ENCODE measurements at regions not wholly inside any gene's neighbourhood (a gene's known extent, or its start where the extent isn't known, plus 50 kb on each side); places are given as distances from the start of the nearest gene placed in this dataset.

DNA sequence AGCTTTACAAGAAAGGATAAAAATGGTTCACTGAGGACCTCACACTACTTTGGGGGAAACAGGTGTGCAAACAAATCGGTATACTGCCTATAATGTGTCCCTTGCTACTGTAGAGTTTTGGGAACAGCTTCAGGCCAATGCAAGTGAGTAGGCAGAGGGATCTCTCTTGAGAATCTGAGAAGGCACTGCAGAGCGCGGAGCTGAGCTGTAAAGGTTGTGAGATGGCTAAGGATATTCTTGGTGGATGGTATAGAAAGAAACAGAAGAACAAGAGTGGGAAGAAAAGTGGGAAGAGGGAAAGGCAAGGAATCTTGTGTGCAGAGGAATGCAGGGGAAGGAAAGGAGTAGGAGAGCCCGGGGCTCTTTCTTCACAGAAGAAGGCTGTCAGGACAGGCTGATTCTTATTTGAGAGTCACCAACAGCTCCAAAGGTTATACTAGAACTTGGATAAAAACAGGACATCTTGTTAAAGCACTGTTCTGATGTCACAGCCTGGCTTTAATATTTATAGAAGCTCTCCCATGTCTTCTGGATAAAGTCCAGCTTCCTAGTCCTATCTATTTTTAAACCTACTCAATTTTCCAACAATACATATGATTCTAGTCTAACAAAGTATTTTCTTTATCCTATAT, 985.6 kb upstream of the HS3ST1 start:
- in situ Hi-C loops (cut with MboI; ENCODE audit: low sequenced_read_pairs in 4 of 4), result no loop called here
- Histone ChIP-seq H3K27ac (no peak overlapping the region), H3K36me3 (no peaks in the 10 kb centered on the region), H3K9me3 (no peaks in the 10 kb centered on the region), H3K4me1 (no peaks in the 10 kb centered on the region), H3K27me3 (no peaks in the 10 kb centered on the region), H3K4me3 (no peak overlapping the region)
- intact Hi-C loops (cut with DNase I; ENCODE audit: low total_unique reads), result no loop called here
- DNase-seq (no peak), ATAC-seq (no peak)
- TF ChIP-seq, protein P1, sequence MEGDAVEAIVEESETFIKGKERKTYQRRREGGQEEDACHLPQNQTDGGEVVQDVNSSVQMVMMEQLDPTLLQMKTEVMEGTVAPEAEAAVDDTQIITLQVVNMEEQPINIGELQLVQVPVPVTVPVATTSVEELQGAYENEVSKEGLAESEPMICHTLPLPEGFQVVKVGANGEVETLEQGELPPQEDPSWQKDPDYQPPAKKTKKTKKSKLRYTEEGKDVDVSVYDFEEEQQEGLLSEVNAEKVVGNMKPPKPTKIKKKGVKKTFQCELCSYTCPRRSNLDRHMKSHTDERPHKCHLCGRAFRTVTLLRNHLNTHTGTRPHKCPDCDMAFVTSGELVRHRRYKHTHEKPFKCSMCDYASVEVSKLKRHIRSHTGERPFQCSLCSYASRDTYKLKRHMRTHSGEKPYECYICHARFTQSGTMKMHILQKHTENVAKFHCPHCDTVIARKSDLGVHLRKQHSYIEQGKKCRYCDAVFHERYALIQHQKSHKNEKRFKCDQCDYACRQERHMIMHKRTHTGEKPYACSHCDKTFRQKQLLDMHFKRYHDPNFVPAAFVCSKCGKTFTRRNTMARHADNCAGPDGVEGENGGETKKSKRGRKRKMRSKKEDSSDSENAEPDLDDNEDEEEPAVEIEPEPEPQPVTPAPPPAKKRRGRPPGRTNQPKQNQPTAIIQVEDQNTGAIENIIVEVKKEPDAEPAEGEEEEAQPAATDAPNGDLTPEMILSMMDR (IDR thresholded peaks at IDR 0.05 in 4 of 5, conservative IDR thresholded peaks at IDR 0.05 in 1 of 5), result no peak
- no peak for TF ChIP-seq POLR2A (IDR thresholded peaks at IDR 0.05)

DNA sequence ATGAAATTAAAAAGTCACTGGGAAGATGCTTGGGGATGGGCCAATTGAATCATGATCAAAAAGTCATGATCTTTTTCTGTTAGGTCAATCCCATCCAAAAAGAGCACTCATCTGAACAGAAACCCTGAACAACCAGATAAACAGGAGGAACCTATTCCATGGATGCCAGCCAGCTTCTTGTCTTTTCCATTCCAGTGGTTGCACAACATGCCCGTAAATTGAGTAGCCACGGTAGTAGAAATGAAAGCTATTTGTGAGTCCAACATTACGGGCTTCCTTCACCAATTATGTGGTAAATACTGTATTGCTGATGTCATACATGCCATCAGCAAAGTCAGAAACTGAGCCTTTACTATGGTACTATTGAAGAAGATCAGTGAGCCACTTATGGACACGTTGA, 982.4 kb upstream of the HS3ST1 start:
- Histone ChIP-seq H3K36me3 (no peaks in the 10 kb centered on the region), H3K4me1 (no peaks in the 10 kb centered on the region), H3K27me3 (no peaks in the 10 kb centered on the region), H3K9me3 (no peaks in the 10 kb centered on the region), H3K27ac (no peak overlapping the region), H3K4me3 (no peak overlapping the region)
- in situ Hi-C loops (cut with MboI; ENCODE audit: low sequenced_read_pairs in 4 of 4) (no loop called here), intact Hi-C loops (cut with DNase I; ENCODE audit: low total_unique reads) (no loop called here)
- no peak for TF ChIP-seq POLR2A (IDR thresholded peaks at IDR 0.05)
- TF ChIP-seq, protein P1 (IDR thresholded peaks at IDR 0.05 in 4 of 5, conservative IDR thresholded peaks at IDR 0.05 in 1 of 5), result no peak
- no peak for ATAC-seq
- no peak for DNase-seq

DNA sequence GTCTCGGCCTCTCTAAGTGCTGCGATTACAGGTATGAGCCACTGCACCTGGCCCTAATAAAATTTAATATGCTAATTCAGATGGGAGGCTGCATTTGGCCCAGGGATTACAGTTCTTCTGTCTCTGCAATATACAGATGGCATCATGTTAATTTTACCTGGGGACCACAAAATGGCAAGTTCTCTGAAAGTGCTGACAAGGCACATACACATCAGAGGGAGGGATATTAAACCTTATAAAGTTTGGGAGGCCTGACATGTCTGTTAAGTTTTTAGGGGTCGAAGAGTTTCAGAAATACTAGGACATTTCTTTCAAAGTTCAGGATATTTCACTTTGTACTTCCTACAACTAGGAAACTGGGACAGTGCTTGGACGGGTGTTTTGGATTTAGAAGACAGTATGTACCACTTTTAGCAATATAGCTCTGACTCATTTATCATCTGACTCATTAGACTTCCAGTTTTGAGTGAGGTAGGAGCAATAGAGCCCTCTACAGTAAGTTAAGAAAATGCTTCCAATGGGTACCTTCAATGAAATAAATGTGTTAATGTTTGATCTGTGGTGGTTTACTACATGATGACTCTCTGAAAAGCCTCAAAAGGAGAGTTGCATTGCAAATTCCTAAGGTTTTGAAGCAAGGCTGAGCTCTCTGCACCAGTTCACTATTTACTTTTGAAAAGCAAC, 981.0 kb upstream of the HS3ST1 start:
- Histone ChIP-seq H3K36me3 (no peaks in the 10 kb centered on the region), H3K9me3 (no peaks in the 10 kb centered on the region), H3K4me3 (no peak overlapping the region), H3K27me3 (no peaks in the 10 kb centered on the region), H3K27ac (no peak overlapping the region), H3K4me1 (no peaks in the 10 kb centered on the region)
- intact Hi-C loops (cut with DNase I; ENCODE audit: low total_unique reads), result loop anchor here (10.0 kb wide), 1 partner anchor 1915 kb away; no protein-coding TSS in a partner anchor
- in situ Hi-C loops (cut with MboI; ENCODE audit: low sequenced_read_pairs in 4 of 4), result no loop called here
- no peak for DNase-seq
- TF ChIP-seq, protein P1 (IDR thresholded peaks at IDR 0.05 in 4 of 5, conservative IDR thresholded peaks at IDR 0.05 in 1 of 5), result no peak
- TF ChIP-seq POLR2A (IDR thresholded peaks at IDR 0.05), result no peak
- ATAC-seq, result no peak

DNA sequence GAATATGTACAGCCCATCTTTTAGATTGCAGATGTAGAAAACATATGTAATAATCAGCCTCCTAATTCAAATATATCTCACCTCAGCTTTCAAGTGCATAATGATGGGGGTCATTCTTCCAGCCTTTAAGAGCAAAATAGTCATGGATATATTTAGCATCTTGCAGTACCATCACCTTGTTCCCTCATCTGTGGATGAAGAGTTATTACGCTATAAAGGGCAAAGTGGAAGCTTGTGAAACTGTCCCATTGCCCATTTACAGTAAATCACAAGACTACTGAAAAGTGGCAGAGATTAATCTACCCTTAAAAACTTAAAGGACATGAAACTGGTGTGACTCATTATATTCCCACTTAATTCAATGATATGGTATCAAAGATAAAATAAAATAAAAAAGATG, 979.7 kb upstream of the HS3ST1 start:
- TF ChIP-seq POLR2A (IDR thresholded peaks at IDR 0.05), result no peak
- TF ChIP-seq, protein P1 (IDR thresholded peaks at IDR 0.05 in 4 of 5, conservative IDR thresholded peaks at IDR 0.05 in 1 of 5), result no peak
- Histone ChIP-seq H3K4me1 (no peaks in the 10 kb centered on the region), H3K27me3 (no peaks in the 10 kb centered on the region), H3K36me3 (no peaks in the 10 kb centered on the region), H3K27ac (no peak overlapping the region), H3K9me3 (no peaks in the 10 kb centered on the region), H3K4me3 (no peak overlapping the region)
- in situ Hi-C loops (cut with MboI; ENCODE audit: low sequenced_read_pairs in 4 of 4) (no loop called here), intact Hi-C loops (cut with DNase I; ENCODE audit: low total_unique reads) (loop anchor here (10.0 kb wide), 1 partner anchor 1914 kb away; no protein-coding TSS in a partner anchor)
- no peak for ATAC-seq
- no peak for DNase-seq
